ENCODE measurements at regions not wholly inside any gene's neighbourhood (a gene's known extent, or its start where the extent isn't known, plus 50 kb on each side); places are given as distances from the start of the nearest gene placed in this dataset.

DNA sequence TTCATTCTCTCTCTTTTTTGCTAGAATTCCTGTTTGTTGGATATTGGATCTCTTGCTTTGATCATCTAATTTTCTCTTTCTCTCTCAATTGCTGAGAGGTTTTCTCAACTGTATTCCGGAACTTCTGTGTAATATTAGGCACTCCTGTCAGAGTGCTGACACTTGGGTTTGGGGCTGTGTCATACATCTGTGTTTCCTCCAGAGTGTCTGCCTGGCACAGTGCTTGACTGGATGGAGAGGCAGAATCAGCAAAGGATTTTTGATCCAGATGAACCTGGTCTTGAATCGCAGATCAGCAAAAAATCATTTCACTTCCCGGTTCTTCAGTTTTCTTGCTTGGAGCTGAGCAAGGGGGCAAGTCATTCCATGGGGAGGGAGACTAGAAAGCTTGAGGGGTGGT is 87.7 kb upstream of the CXCR4 start:
- ATAC-seq (no peak), FAIRE-seq (no peak), DNase-seq (ENCODE audit: low read depth, low spot score) (no peak)
- Histone ChIP-seq H3K27ac (ENCODE audit: control insufficient read depth, insufficient read depth) (no peak overlapping the region), H2AFZ (ENCODE audit: control insufficient read depth, low read depth, low read length) (no peak overlapping the region), H4K20me1 (ENCODE audit: control insufficient read depth, insufficient read depth) (no peaks in the 10 kb centered on the region), H3K36me3 (ENCODE audit: control insufficient read depth in 2 of 2, insufficient read depth in 2 of 2, low read length in 1 of 2) (no peaks in the 10 kb centered on the region), H3K27me3 (replicated peaks in 1 of 2; ENCODE audit: control insufficient read depth in 2 of 2, insufficient read depth in 2 of 2, low read length in 1 of 2) (no peaks in the 10 kb centered on the region; a peak in 1 of 4 replicates), H3K9ac (ENCODE audit: control insufficient read depth, insufficient read depth, low read length) (no peak overlapping the region), H3K4me1 (ENCODE audit: control insufficient read depth, insufficient read depth, low read length) (peaks cover 21% of the 10 kb centered on the region), H3K4me3 (no peak overlapping the region), H3K4me2 (ENCODE audit: control insufficient read depth, insufficient read depth) (no peak overlapping the region), H3K79me2 (ENCODE audit: control insufficient read depth, insufficient read depth, low read length) (no peaks in the 10 kb centered on the region), H3K9me3 (replicated peaks; ENCODE audit: control insufficient read depth, insufficient read depth, low read length) (no peaks in the 10 kb centered on the region; the same call in 2 of the 3 replicates)
- RAD21 ChIA-PET (ENCODE audit: unreplicated experiment) = interaction anchor here (1.4 to 4.5 kb wide), 17 partner anchors 12 to 291 kb away, joined by 3 to 124 read pairs (median 17); no protein-coding TSS in a partner anchor
- 92% methylated on average over 3 of the region's 3 CpGs for WGBS (ENCODE audit: insufficient coverage, insufficient replicate concordance, low lambda C conversion rate, missing lambda C conversion rate)
- SMC1A ChIA-PET (ENCODE audit: uncharacterized antibody, unreplicated experiment) = interaction anchor here (0.6 to 10.8 kb wide), 16 partner anchors 10 to 292 kb away, joined by 3 to 202 read pairs (median 13); no protein-coding TSS in a partner anchor
- no peak for TF ChIP-seq RAD21 (IDR thresholded peaks at IDR 0.05; ENCODE audit: insufficient read depth, low read depth, low read length)
- TF ChIP-seq NFXL1 (IDR thresholded peaks at IDR 0.05; ENCODE audit: borderline replicate concordance) = no peak
- no peak for TF ChIP-seq HCFC1 (IDR thresholded peaks at IDR 0.05; ENCODE audit: low read length)
- no peak for TF ChIP-seq SUZ12 (IDR thresholded peaks at IDR 0.05; ENCODE audit: unreplicated experiment)
- no peak for TF ChIP-seq IRF4 (IDR thresholded peaks at IDR 0.05; ENCODE audit: low read depth, low read length)
- TF ChIP-seq, protein P1, sequence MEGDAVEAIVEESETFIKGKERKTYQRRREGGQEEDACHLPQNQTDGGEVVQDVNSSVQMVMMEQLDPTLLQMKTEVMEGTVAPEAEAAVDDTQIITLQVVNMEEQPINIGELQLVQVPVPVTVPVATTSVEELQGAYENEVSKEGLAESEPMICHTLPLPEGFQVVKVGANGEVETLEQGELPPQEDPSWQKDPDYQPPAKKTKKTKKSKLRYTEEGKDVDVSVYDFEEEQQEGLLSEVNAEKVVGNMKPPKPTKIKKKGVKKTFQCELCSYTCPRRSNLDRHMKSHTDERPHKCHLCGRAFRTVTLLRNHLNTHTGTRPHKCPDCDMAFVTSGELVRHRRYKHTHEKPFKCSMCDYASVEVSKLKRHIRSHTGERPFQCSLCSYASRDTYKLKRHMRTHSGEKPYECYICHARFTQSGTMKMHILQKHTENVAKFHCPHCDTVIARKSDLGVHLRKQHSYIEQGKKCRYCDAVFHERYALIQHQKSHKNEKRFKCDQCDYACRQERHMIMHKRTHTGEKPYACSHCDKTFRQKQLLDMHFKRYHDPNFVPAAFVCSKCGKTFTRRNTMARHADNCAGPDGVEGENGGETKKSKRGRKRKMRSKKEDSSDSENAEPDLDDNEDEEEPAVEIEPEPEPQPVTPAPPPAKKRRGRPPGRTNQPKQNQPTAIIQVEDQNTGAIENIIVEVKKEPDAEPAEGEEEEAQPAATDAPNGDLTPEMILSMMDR (IDR thresholded peaks at IDR 0.05 in 2 of 3, conservative IDR thresholded peaks at IDR 0.05 in 1 of 3; ENCODE audit: control insufficient read depth in 2 of 3, extremely low read depth in 1 of 3, insufficient read depth in 1 of 3, low read depth in 3 of 3, low read length in 3 of 3) = no peak
- TF ChIP-seq, protein P2, sequence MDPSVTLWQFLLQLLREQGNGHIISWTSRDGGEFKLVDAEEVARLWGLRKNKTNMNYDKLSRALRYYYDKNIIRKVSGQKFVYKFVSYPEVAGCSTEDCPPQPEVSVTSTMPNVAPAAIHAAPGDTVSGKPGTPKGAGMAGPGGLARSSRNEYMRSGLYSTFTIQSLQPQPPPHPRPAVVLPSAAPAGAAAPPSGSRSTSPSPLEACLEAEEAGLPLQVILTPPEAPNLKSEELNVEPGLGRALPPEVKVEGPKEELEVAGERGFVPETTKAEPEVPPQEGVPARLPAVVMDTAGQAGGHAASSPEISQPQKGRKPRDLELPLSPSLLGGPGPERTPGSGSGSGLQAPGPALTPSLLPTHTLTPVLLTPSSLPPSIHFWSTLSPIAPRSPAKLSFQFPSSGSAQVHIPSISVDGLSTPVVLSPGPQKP (IDR thresholded peaks at IDR 0.05; ENCODE audit: low read depth, low read length) = no peak
- TF ChIP-seq MTA2 (IDR thresholded peaks at IDR 0.05; ENCODE audit: low read depth) = no peak
- no peak for TF ChIP-seq PAX5 (IDR thresholded peaks at IDR 0.05; ENCODE audit: borderline replicate concordance, low read depth, low read length)
- no peak for TF ChIP-seq ZNF384 (IDR thresholded peaks at IDR 0.05; ENCODE audit: borderline replicate concordance, low read depth, low read length)
- TF ChIP-seq NR2F1 (conservative IDR thresholded peaks at IDR 0.05) = no peak
- TF ChIP-seq, protein P3, sequence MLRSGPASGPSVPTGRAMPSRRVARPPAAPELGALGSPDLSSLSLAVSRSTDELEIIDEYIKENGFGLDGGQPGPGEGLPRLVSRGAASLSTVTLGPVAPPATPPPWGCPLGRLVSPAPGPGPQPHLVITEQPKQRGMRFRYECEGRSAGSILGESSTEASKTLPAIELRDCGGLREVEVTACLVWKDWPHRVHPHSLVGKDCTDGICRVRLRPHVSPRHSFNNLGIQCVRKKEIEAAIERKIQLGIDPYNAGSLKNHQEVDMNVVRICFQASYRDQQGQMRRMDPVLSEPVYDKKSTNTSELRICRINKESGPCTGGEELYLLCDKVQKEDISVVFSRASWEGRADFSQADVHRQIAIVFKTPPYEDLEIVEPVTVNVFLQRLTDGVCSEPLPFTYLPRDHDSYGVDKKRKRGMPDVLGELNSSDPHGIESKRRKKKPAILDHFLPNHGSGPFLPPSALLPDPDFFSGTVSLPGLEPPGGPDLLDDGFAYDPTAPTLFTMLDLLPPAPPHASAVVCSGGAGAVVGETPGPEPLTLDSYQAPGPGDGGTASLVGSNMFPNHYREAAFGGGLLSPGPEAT (IDR thresholded peaks at IDR 0.05; ENCODE audit: low read depth) = no peak
- TF ChIP-seq DPF2 (IDR thresholded peaks at IDR 0.05) = no peak
- BruUV-seq (replicated peaks) = no TSS peak
- CTCF ChIA-PET = interaction anchor here (0.6 to 2.3 kb wide), 6 partner anchors 64 to 206 kb away, joined by 3 to 13 read pairs (median 3); no protein-coding TSS in a partner anchor
- in situ Hi-C loops (cut with MboI) (no loop called here), intact Hi-C loops (cut with micrococcal nuclease; ENCODE audit: unreplicated experiment) (loop anchor here (2.0 to 5.0 kb wide), 6 partner anchors 49 to 293 kb away; no protein-coding TSS in a partner anchor)
- POLR2A ChIA-PET = interaction anchor here (1.4 to 4.8 kb wide), 2 partner anchors 62 to 70 kb away, joined by 3 to 53 read pairs; no protein-coding TSS in a partner anchor

Data from GM12878 (cell line).